Kidney glomerular epithelial cell (primary cell): ENCODE measurements at regions not wholly inside any gene's neighbourhood (a gene's known extent, or its start where the extent isn't known, plus 50 kb on each side); places are given as distances from the start of the nearest gene placed in this dataset.

Experiments
- DNase-seq: peaks from one replicate; lab custom pipeline; 2025; lab: John Stamatoyannopoulos, UW

DNA sequence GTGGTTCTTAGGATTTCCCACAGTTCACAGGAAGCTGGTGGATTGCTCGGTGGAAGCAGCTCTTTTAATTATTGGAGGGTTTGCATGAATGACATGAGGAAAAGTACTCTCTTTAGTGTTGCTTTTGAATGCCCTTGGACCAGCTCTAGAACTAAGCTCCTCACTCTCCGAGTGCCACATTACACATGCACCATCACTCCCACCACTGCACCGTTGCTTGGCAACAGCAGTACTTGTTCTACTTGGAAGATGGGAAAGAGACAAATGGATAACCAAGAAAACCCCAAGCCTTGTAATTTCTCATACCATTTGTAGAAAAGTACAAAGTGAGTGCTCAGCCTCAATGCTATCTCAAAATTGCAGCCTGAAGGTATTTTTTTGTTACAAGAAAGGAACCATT, 620.2 kb upstream of the BOD1L1 start:
- no peak for DNase-seq

DNA sequence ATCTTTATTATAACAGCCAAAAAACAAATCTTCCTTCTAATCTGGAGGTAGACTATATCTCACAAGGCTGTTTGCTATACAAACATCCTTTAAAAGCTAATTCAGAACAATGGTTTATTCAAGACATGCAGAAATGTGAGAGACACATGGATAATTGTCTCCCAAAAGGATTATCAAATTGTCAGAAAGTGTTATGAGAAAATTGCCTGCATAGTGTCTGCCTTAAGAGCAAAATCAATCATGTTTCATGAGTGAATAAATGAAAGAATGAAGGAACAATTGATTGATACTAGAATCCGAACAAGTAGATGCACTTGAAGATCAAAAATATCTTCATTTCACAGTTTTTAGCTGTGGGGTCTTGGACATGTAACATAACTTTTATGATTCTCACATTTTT, 621.7 kb upstream of the BOD1L1 start:
- DNase-seq, result no peak

- DNase-seq, result no peak
Observed at GRCh38 chr4:14254252-14254651, 626.7 kb upstream of the BOD1L1 start.

- DNase-seq, result no peak
Observed at GRCh38 chr4:14254926-14255325, 627.4 kb upstream of the BOD1L1 start.

DNA sequence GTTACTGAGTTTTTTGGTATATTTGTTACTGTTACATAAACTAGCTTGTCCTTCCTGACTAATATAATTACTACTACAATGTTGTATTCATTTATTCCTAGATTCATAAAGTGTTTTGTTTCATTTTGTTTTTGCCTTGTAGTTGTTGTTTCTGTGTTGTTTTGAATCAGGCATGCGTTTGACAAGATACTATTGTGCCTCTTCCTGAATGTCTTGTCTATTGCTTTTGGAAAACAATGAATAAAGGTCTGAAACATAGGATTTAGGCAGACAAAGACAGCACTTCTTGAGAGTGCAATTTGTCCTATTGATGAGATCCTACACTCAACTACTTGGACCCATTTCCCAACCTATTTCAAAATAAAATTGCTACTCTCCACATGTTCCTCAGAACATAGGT, 630.4 kb upstream of the BOD1L1 start:
- no peak for DNase-seq

GRCh38 chr4:14259936-14260335, 632.4 kb upstream of the BOD1L1 start:
- no peak for DNase-seq

DNA sequence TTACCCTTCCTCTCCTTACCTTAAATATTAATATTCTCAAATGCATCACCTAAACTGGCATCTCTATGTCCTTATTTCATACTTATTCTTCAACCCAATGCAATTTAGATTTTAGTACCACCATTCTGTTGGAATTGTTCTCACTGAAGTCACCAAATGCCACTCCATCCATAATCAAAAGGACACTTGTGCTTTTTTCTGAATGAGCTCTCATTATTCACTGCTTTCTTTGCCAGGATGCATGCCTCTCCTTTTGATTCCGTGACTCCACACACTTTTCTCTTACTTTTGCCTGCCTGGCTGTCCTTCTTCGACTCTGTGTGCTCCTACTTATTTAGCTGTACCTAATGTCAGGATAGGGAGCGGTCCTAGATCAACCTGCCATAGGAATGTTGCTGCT, 633.1 kb upstream of the BOD1L1 start:
- no peak for DNase-seq

DNA sequence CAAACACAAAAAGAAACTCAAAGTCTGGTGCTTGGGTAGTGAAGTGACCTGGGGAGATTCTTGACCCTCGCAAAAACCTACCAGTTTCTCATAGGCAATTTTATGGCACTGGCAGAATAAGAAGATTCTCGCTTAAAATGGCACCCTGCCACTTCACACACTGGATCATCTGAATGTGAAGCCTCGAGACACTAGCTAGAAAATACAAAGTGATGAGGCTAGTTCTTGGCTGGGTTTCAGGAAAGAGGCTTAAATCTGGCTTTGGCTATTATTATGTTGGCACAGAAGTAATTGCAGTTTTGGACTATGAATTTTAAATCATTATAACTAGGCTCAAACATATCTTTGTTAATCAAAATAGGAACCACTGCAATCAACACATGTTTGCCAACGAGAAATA, 634.7 kb upstream of the BOD1L1 start:
- DNase-seq, result no peak

- DNase-seq, result no peak
Observed at GRCh38 chr4:14264437-14264836, 636.9 kb upstream of the BOD1L1 start.

GRCh38 chr4:14265651-14266050, 638.1 kb upstream of the BOD1L1 start:
- no peak for DNase-seq

DNA sequence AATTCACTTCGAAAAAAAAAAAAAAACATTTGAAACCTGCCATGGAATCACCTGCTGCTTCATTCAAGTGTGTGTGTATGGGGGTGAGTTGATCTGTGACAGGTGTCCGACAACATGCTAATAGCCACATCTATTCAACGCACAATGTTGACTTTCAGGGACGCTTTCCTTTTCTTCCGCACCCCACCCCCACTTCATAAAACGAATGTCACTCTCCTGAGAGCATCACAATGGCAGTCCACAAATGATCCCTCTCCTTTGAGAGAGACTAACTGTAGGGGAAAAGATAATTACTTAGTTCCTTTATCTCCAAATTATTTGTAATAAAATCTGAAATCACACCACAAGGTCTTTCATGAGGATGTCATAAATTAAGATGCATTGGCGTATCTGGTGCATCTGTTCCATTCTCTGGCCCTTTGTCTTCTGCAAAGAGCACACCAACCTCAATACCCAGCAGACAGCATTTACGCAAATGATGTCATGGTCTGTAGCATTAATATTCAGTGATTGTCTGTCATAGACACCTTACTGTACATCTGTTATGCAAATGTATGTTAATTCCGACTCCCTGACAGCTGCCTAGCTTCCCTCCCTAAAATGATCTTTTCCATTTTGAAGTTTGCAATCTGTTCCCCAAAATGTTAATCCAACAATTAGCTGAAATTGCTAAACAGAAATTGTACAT, 640.0 kb upstream of the BOD1L1 start:
- DNase-seq, result no peak

DNA sequence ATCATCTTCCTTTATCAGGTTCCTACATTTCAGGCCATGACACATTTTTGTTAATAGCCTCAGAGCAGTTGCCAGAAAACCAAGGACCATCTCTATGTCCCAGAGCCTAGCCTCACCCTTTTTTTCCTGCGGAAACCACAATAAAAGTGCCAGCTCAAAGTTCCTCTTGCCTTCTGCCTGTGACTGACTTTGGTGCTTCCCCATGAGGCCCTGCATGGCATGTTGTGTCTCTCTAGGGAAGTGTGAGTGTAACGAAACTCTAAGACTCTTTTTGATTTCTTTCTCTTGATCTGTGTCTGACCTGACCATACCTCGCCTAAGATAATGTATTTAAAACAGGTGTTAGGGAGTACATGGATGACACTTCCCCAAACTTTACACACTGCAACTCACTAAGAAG, 642.3 kb upstream of the BOD1L1 start:
- DNase-seq, result no peak

- no peak for DNase-seq
Observed at GRCh38 chr4:14272206-14272605, 644.7 kb upstream of the BOD1L1 start.

- no peak for DNase-seq
Observed at GRCh38 chr4:14277505-14277904, 650.0 kb upstream of the BOD1L1 start.

DNA sequence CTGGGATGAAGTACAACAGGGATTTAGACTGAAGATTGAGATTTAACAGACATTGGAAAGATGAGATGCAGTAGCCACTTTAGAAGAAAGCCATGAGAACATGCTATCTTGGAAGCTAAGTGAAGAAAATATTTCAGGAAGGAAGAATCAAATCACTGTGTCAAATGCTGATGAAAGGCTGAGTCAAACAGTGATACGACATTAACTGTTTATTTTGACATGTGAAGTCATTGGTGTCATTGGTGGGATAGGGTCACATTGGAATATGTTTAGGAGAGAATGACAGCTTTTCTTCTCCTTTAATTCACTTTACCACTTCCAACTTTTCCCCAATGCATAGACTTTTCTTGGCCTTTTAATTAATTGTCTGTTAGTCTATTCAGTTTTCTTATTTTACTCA, 653.0 kb upstream of the BOD1L1 start:
- no peak for DNase-seq

DNA sequence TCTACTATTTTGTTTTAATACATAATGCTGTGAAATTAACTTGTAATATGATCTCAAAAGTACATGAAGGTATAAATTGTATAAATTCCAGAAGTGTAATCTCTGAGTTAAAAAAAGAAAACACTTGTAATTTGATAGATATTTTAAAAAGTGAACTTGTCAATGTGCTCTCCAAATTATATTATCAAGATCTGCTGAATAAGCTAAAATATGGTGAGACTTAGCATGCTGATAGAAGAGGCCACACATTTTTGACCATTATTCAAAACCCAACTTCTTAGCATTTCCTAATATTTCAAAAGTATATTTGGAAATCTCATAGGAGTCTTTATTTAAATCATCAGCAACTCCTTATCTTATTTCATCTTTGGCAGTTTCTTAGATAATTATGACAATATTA, 657.1 kb upstream of the BOD1L1 start:
- no peak for DNase-seq

DNA sequence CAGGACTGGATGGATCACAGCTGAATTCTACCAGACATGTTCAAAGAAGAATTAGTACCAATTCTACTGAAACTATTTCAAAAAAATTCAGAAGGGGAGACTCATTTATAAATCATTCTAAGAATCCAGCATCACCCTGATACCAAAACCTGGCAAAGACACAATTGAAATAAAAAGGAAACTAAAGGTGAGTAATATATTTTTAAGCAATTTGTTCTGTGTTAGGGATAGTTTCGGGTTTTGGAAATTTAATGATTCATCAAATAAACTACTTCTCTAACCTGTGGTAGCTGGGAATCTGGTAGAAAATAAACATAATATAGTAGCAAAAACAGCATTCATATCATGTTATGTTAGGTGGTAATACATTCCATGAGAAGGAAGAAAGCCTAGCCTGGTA, 662.2 kb upstream of the BOD1L1 start:
- peak; percentile 11 for DNase-seq

- no peak for DNase-seq
Observed at GRCh38 chr4:14293582-14293981, 666.1 kb upstream of the BOD1L1 start.

GRCh38 chr4:14294611-14295010, 667.1 kb upstream of the BOD1L1 start:
- DNase-seq, result no peak

DNA sequence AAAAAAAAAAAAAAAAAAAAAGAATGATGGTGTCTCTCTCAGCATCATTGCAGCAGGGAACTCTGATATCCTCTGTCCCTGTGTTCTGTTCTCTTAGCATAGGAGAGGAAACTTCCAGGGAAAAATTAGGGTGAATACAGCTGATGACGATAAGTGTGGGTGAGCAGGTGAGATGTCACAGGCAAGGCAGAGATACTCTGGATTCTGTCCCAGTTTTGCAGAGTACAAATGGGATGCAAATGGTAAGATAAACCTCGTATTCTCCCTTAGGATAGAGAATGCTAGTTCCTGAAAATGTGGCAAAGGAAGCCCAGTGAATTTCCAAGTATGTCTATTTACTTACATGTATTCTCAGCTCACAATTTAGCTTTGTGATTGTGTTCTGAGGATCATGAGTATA, 671.6 kb upstream of the BOD1L1 start:
- no peak for DNase-seq

- no peak for DNase-seq
Observed at GRCh38 chr4:14302021-14302420, 674.5 kb upstream of the BOD1L1 start.

- no peak for DNase-seq
Observed at GRCh38 chr4:14303856-14304255, 676.3 kb upstream of the BOD1L1 start.

DNA sequence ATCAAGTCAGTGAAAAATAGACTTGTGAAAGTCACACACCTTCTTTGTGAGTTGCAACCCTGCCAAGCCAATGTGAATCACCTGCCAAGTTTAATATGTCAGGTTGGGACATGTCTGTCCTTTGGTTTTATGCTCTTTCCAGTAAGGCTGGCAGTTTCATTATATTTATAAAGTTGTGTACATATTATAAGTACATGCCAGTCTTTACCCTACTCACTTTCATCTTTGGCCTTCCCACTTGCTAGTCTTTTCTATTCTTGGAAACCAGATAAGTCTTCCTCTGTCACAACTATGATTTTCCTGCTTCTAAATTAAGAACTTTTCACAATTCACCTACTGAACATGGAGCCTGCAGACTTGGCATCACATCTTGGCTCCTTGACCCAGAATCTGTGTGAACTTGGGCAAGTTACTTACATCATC, 680.7 kb upstream of the BOD1L1 start:
- no peak for DNase-seq

DNA sequence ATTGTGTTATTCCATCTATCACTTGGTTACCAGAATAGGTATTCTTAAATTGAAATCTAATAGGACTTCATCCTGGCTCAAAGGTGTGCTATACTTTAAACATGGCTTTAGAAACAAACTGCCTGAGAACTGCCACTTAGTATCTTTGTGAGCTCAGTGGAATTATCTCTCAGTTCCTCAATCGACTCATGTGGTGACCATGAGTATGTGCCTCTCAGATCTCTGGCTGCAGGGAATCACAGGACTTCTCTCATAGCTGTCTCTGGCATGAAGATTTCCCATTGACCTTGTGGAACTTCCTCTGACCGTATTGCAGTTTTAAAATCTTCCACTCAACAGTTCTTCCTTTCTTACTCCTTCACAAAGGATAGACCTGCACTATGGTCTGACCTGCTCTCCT, 681.9 kb upstream of the BOD1L1 start:
- DNase-seq, result no peak

GRCh38 chr4:14313757-14314156, 686.2 kb upstream of the BOD1L1 start:
- DNase-seq, result no peak
